ENCODE measurements at regions not wholly inside any gene's neighbourhood (a gene's known extent, or its start where the extent isn't known, plus 50 kb on each side); places are given as distances from the start of the nearest gene placed in this dataset.

DNA sequence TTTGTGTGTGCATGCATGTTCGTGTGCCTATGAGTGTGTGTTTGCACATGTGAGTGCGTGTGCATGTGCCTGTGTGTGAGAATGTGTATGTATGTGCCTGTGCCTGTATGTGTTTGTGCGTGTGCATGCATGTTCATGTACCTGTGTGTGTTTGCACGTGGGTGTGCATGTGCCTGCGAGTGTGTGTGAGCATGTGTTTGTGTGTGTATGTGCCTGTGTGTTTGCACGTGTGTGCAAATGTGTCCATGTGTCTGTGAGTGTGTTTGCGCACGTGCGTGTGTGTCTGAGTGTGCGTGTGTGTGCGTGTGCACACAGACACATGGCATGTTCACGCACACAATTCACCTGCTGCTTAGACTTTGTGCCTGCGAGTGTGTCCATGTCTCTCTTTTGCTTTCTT is 853.5 kb upstream of the SALL3 start:
- FAIRE-seq = no peak

DNA sequence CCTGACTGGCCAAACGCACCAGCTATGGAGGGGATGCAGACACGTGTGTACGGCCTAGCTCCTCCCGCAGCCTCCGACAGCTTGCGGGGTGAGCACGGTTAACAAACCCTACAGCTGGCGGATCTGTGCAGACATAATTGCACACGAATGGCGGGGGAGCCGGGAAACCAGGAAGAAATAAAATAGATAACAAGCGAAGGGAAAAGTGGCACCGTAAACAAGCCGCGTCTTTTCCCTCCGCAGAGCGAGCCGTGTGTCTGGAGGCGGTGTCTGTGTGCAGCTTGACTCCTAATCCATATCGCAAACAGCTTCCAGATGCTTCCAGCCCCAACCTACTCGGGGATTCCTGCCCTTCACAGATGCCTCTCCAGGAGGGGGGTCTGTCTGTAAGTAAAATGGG is 853.1 kb upstream of the SALL3 start:
- no peak for FAIRE-seq

DNA sequence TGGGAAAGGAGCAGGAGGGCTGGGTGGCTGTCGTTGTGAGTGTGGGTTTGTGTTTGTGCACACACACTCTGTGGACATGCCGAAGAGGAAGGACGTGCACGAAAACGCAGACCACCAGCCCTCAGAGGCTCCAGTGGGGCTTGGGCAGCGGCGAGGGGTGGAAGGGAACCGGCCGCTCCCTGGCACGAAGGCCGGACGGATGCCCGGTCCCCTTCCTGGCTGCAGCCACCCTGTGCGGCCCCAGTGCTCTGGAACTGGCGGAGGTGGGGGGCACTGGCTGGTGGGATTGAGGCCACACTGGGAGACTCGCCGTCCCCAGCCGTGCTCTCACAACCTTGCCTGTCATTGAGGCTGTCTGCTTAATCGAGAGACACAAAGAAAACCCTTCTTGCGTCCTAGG is 852.6 kb upstream of the SALL3 start:
- no peak for FAIRE-seq

DNA sequence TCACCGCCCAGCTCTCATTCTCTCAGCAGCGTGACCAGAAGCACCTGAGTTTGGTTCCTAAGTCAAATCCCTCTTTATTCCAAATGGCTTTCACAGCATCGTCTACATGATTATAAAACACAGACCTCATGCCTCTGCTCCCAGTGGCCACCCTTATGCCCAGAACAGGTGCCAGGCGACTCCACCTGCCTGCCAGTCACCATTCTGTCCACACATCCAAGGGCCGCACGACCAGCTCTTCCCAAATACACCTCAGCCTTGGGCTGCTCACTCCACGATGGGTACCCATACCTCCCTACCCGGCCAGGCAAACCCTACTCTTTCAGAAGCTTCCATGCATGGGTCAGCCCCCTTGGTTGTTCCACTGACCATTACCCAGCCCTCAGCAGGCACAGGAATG is 851.6 kb upstream of the SALL3 start:
- FAIRE-seq = no peak

DNA sequence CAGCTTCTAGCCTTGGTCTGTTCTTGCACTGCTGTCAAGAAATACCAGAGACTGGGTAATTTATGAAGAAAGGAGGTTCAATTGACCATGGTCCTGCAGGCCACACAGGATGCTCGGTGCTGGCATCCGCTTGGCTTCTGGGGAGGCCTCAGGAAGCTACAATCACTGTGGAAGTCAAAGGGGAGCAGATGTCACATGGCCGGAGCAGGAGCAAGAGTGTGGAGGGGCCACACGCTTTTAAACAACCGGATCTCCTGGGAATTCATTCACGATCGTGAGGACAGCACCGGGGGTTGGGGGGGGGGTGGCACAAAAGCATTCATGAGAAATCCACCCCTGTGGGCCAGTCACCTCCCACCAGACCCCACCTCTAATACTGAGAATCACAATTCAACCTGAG is 850.4 kb upstream of the SALL3 start:
- FAIRE-seq = no peak

DNA sequence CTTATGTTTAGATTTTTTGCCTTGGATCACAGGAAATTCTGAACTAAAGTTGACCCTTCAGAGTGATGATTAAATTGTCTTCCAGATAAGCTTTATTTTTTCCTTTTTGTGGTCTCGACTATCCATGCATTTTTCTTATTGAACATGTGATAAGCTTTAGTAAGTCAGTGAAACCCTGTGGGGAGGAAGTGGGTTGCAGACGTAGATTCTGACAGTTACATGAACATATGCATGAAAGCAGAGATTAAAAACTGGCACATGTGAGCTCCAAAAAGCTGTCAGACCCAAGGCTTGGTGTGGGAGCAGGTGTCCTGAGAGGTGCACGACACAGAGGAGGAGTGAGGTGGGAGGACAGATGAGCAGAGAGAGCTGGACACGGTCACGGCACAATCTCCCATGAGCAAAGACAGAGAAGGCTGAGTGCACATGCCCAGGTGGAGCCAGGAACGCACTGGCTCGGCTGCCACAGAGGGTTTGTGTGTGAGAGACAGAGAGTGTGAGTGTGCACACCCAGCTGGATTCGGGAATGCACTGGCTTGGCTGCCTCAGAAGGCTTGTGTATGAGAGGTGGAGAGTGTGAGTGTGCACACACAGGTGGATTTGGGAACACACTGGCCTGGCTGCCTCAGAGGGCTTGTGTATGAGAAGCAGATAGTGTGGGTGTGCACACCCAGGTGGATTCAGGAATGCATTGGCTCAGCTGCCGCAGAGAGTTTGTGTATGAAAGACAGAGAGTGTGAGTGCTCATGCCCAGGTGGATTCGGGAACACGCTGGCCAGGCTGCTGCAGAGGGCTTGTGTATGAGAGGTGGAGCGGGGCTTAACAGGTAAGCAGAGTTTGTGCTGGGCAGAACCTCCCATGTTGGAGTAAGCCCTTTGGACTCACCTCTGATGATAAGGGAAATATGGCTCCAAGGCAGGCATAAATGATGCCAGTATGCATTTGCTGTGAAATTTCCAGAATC is 849.1 kb upstream of the SALL3 start:
- FAIRE-seq = no peak

DNA sequence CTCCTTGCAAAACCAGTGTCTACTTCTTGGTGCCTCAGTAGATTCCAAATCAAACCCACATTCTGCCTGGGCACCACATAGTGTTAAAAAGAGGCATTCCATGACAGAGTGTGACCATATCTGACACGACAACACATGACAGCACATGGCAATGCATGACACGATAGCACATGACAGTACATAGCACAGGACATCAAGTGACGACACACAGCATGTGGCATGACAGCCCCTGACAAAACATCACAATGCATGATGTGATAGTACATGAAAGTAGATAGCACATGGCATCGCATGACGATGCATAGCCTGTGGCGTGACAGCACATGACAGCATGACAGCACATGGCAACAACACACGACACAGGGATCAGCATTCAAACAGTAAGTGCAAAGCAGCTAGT is 845.9 kb upstream of the SALL3 start:
- no peak for FAIRE-seq

DNA sequence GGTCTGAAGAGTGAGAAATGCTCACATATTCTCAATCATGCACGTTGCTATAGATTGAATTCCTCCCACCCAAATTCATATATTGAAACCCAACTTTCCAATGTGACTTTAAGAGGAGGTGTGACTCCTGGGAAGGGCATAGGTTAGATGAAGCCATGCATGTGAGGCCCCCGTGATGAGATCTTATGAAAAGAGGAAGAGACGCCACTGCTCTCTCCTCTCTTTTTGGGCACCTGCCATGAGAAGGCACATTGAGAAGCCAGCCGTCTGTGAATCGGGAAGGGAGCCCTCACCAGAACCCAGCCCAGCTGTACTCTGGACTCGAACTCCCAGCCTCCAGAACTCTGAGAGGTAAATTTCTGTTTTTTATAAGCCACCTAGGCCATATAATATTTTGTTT is 842.6 kb upstream of the SALL3 start:
- no peak for FAIRE-seq

DNA sequence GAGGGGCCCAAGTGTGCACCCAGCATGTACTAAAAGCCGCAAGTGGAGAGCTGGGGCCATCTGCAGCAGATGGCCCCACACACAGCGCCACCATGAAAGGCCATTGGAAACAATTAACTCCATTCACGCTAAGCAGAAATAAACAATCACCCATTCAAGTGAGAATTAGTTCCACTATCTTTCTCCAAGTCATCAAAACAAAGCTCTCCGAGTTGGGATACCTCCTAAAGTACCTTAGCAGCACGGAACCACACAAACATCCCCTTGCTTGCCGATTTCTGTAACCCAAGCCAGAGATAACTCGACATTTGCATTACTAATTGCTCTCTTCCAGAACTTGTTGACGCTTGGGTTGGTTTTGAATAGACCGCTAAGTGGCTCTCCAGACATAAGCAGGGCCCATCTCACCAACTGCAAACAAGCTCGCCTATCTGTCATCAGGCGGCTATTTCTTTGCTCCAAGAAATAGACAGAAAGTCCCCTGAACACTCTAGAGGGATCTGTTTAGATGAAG is 840.6 kb upstream of the SALL3 start:
- FAIRE-seq = no peak

DNA sequence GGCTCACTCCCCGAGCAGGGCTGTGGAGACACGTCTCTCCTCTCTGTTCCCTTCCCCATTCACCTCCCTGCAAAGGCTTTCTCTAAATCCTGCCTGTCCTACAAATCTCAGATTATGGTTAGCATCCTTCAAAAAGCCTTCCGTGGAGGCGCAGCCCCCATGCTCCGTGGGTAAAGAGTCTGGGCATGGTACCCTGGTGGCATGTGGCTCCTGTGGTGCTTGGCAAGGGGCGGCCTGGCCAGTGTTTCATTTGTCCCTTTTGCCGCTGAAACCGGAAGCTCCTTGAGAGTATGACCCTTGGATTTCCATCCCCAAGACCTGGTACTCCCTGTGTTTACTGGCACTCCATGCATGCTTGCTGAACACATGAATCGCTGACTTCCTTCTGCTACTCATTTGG is 839.3 kb upstream of the SALL3 start:
- FAIRE-seq = no peak

DNA sequence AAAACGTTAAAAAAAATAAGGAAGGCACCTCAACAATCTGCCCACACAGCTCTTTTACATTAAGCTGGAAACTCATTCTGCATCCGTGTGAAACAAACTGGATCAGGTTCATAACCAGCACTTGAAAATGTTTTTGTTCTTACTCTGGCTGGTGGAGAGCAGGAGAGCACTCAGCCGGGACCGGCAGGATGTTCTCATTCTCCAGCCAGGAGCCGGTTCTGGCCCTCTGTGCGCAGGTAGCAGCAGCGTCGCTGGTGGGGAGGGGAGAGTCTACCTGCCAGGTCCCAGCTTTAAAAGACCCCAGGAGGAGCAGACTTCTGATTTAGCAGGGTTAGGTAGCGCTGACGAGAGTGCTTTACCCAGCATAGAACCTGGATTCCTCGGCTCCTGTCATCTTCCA is 834.9 kb upstream of the SALL3 start:
- no peak for FAIRE-seq

DNA sequence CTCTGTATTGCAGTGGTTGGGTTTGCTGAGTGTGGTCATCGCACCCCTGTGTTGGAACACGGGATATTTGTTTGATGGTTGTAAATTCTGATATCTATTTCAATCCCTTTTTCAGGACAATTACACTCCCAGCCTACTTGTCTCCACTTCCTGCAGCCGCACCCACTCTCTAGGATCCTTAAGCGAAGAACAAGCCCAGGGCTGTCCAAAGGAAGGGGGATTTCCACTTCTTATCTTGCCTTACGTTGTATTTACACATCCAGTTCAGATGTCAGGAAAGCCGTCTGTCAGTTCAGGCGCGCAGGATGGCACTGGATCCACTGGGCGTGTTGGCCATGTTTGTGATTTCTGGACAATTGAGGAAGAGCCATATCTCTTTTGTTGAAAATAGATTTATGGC is 834.5 kb upstream of the SALL3 start:
- no peak for FAIRE-seq

DNA sequence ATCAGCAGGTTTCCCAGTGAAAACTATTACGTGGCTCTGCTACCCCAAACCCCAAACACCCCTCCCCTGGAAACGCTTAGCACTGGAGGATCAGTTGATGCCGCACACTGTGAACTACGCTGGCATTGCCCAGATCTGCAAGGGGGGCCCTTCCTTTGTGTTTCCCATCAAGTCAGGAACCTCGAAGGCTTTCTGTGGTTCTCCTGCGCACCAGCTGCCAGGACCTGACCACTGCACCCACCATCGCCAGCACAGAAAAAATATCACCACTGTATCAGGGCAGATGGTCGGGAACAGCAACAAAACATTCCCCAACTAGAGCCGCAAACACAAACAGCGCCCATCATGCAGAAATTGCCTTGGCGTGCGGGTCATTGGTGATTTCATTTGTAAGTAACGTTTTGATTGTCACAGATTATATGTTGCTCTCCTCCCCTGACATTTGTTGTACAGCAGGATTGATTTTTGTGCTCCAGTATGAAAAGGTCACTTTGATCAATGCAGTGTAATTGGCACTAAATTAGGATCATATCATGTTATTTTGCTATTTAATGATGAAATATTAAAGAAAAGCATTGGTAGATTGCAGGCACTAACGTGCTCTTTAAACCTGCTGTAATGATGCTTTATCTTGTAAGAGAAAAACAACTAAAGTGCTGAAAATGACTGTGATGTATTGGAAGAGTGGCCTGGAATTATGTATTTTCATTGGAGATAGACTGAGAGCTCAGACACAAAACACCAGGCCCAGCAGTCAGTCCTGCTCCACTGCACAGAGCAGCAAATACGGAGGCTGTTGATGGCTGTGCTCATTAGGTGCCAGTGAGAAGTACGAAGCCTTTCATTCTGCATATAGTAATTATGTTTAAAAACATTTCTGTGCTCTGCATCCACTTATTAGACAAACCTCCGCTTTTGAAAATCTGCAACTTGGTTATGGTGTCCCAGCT is 833.2 kb upstream of the SALL3 start:
- FAIRE-seq = no peak

DNA sequence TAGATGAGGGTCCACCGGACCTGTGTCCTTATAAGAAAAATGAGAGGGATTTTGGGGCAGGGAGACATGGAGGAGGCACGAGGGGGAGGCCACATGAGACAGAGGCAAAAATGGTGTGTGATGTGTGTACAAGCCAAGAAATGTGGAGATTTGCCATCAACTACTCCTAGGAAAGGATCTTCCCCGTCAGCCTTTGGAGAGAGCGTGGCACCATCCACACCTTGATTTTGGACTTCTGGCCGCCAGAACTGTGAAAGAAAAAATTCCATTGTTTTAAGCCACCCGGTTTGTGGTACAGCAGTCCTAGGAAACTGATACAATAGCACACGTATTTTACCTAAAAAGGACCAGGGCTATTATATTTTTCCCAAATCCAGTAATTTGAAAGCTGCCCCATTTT is 829.0 kb upstream of the SALL3 start:
- FAIRE-seq = no peak

DNA sequence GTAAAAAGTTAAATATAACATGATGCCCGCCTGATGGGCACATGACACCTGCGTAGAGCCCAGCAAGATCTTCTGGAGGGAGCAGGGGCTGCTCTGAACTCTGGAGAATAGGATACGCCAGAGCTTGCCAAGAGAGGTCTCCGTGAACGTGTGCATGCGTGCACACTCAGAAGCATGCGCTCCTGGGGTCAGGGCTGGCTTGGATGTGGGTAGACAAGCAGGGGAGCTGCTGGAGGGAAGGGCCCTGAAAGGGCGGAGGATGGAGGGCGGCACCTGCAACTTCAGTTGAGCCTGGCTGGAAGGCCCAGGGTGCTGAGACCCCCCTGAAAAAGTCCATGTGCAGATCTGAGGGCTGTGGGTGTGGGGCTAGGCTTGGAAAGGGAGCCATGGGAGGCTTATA is 828.4 kb upstream of the SALL3 start:
- no peak for FAIRE-seq

DNA sequence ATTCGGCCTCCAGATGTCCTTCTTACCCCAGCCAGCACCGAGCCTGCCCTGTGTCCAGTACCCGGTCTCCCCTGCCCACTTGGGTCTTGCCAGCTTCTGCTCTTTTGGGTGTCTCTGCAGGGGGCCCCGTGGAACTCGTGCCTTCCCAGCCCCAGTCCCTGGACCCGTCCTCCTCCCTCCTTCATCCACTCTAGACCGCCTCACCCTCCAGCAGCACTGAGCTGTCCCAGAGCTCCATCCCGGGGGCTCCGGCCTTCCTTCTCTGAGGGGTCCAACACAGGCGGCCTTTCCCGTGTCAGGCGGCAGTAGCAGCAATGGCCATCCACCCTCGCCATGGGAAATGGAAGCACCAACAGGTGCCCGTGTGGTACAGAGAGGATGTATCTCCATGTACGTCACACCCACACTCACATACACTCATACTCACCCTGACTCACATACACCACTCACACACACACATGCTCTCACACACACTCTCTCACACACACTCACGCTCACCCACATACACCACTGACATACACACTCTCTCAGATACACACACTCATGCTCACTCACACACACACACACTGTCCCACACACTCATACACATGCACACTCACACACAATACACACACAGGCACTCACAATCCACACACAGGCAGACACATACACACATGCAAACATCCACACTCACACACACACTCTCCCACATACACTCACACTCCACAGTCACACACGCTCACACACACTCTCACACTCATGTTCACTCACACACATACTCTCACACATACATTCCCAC is 827.5 kb upstream of the SALL3 start:
- no peak for FAIRE-seq

DNA sequence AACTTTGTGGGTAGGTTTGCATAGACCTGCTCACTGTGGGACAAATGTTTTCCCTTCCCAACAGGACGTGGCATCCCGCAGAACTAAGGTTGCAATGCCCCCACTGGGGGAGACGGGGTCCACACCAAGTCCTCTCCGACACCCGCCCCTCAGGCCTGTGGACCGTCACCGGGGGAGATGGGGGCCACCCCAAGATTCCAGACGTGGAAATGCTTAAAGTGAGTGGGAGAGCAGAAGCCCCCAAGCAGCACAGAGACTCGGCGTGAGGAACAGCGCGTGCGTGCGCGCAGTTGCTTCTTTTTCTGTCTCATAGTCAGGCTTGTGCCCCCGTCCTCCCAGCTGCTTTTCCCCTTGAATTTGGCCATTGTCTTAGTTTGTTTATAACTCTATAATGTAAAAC is 826.3 kb upstream of the SALL3 start:
- no peak for FAIRE-seq

DNA sequence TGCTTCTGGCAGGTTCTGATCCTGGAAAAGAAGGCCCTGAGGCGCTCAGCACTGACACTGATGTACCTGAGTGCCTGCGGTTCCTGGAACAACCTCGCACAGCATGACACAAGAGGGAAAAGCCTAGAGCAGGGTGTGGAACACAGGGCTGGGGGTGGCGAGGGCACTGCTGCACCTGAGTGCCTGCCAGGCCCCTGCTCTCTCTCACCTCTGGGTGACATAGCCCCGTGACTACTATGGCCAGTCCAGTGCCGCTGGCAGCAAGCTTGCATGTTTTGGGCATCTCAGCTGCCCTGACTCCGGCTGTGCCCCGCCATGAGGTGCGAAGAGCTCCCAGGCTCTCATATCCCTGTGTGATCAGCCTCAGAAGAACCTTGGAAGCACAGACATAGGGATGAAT is 825.2 kb upstream of the SALL3 start:
- no peak for FAIRE-seq

DNA sequence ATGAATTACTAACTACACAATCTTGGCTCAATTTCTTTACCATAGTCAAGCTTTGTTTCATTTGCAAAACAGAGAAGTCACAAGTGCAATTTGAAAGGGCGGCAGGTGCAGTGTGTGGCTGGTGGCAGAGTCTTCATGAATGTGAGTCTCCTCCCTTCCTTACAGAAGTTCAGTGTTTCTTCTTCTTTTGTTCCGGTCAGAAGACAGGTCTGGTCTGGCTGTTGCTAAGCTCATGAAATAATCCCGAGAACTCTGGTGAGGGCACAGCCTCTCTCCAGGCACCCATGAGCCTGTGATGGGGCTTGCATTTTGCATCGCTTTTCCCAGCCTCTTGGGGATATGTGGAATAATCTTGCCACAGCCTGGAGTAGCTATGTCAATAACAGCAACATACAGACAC is 824.8 kb upstream of the SALL3 start:
- no peak for FAIRE-seq

DNA sequence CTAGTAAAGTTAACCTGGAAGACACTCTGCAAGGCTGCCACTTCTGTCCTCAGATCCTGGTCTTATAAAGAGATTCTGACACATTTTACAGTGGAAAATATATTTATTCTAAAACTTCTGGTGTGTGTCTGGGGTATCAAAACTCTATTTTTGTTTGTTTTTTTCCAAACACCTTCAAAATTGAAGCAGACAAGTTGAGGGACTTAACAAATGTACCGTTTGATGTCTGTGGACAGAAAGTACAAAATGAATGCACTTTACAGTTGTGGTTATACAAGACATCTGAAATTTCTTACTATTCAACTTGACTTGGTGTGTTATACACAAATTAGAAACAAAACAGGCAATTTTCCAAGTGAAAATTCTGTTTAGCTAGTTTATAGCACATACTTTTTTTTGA is 823.2 kb upstream of the SALL3 start:
- no peak for FAIRE-seq

DNA sequence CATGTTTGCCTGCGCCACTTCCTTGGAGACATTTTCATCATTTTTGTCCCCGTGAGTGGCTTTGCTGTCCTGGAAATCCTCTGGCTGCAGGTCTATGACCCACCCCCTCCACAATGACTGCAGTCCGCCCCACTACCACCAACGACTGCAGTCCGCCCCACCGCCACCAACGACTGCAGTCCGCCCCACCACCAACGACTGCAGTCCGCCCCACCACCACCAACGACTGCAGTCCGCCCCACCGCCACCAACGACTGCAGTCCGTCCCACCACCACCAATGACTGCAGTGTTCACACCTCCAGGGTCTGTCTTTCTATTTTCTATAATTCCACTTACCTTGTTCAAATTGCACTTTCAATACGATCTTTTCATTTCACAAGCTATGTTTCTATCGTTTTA is 820.7 kb upstream of the SALL3 start:
- FAIRE-seq = no peak

DNA sequence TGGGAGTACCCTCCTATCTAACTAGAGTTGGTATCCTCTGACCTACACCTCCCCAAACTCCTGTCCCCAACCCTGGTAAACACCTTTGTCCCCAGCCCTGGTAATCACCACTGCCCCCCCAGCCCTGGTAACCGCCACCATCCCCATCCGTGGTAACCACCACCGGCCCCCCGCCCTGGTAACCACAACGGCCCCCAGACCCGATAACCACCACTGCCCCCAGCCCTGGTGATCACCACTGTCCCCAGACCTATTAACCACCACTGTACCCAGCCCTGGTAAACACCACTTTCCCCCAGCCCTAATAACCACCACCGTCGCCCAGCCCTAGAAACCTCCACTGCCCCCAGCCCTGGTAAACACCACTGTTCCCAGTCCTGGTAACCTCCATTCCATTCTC is 820.2 kb upstream of the SALL3 start:
- FAIRE-seq = no peak
